ENCODE measurements at regions not wholly inside any gene's neighbourhood (a gene's known extent, or its start where the extent isn't known, plus 50 kb on each side); places are given as distances from the start of the nearest gene placed in this dataset.
A peak's percentile ranks its signal among the peaks of the same experiment; 100 is the strongest.
"Not testable (repeated sequence)": the region's sequence is repeated elsewhere in the genome, so short reads cannot be mapped to it uniquely, and the experiment has no call there.

GRCh38 chr1:54474310-54475251 lies 68.4 kb upstream of the SSBP3 start:
- peak; percentile 38 for DNase-seq (ENCODE audit: low spot score)

GRCh38 chr1:54471588-54471987 lies 65.4 kb upstream of the SSBP3 start:
- no peak for DNase-seq (ENCODE audit: low spot score)

- not testable (repeated sequence) for DNase-seq (ENCODE audit: low spot score)
Measured at GRCh38 chr1:54469444-54469843, 63.2 kb upstream of the SSBP3 start.

- DNase-seq (ENCODE audit: low spot score), result not testable (repeated sequence)
Measured at GRCh38 chr1:54468288-54469084, 62.3 kb upstream of the SSBP3 start.

- no peak for DNase-seq (ENCODE audit: low spot score)
Measured at GRCh38 chr1:54465351-54465811, 59.2 kb upstream of the SSBP3 start.

- no peak for DNase-seq (ENCODE audit: low spot score)
Measured at GRCh38 chr1:54464477-54465146, 58.4 kb upstream of the SSBP3 start.

- no peak for DNase-seq (ENCODE audit: low spot score)
Measured at GRCh38 chr1:54464031-54464476, 57.9 kb upstream of the SSBP3 start.

- no peak for DNase-seq (ENCODE audit: low spot score)
Measured at GRCh38 chr1:54463259-54464030, 57.3 kb upstream of the SSBP3 start.

- no peak for DNase-seq (ENCODE audit: low spot score)
Measured at GRCh38 chr1:54462597-54463258, 56.5 kb upstream of the SSBP3 start.

- DNase-seq (ENCODE audit: low spot score), result no peak
Measured at GRCh38 chr1:54461731-54462596, 55.8 kb upstream of the SSBP3 start.

- no peak for DNase-seq (ENCODE audit: low spot score)
Measured at GRCh38 chr1:54460861-54461387, 54.7 kb upstream of the SSBP3 start.

GRCh38 chr1:54460351-54460750 lies 54.2 kb upstream of the SSBP3 start:
- peak; percentile 79 for DNase-seq (ENCODE audit: low spot score)

GRCh38 chr1:54459726-54460191 lies 53.6 kb upstream of the SSBP3 start:
- DNase-seq (ENCODE audit: low spot score), result no peak

GRCh38 chr1:54459140-54459539 lies 52.9 kb upstream of the SSBP3 start:
- no peak for DNase-seq (ENCODE audit: low spot score)

GRCh38 chr1:54456921-54457529 lies 50.8 kb upstream of the SSBP3 start:
- no peak for DNase-seq (ENCODE audit: low spot score)

GRCh38 chr1:54456361-54456760 lies 50.2 kb upstream of the SSBP3 start:
- no peak for DNase-seq (ENCODE audit: low spot score)

Data from CD4-positive, alpha-beta T cell treated with Interleukin-6 at 100 ng/mL for 8 hours (primary cell).